ENCODE measurements at regions not wholly inside any gene's neighbourhood (a gene's known extent, or its start where the extent isn't known, plus 50 kb on each side); places are given as distances from the start of the nearest gene placed in this dataset.
A peak's percentile ranks its signal among the peaks of the same experiment; 100 is the strongest.
"Not testable (repeated sequence)": the region's sequence is repeated elsewhere in the genome, so short reads cannot be mapped to it uniquely, and the experiment has no call there.

DNA sequence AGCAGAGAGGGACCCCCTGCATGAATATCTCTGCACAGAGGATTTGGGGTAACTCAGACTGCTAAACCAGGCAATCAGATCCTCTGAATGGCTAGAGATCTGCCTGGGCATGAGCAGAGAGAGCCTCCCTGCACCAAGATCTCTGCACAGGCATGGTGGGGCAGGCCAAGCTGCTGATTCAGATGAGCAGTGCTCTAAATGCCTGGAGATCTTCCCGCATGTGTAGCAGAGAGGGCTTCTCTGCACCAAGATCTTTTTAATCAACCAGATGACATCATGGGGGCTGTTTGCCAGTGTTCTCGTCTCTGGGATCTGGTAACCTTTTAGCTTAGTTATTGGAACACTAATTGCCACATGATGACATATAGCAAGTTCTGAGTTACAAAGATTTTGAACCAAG is 301.3 kb upstream of the GALNT5 start:
- DNase-seq = no peak

DNA sequence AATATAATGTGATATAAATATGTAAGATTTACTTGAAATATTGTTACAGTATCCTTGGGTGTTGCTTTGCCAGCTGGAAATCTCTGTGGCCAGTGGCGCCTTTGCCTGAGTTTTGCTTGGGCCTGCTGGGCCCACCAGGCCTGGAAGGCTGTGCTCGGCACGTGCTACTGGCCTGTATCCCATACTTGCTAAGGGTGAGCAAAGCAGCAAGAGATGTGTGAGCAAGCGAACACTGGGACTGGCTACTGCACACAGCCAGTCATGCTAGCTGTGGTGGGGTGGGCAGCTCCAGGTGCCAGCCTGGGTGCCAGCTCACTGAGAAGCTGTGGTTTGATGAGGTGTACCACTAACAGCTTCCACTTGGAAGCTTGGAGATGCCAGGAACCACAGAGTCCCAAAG is 299.1 kb upstream of the GALNT5 start:
- DNase-seq = no peak

GRCh38 chr2:156959481-156959880 is 298.0 kb upstream of the GALNT5 start:
- no peak for DNase-seq

- DNase-seq = no peak
Observed at GRCh38 chr2:156982615-156983014, 274.9 kb upstream of the GALNT5 start.

DNA sequence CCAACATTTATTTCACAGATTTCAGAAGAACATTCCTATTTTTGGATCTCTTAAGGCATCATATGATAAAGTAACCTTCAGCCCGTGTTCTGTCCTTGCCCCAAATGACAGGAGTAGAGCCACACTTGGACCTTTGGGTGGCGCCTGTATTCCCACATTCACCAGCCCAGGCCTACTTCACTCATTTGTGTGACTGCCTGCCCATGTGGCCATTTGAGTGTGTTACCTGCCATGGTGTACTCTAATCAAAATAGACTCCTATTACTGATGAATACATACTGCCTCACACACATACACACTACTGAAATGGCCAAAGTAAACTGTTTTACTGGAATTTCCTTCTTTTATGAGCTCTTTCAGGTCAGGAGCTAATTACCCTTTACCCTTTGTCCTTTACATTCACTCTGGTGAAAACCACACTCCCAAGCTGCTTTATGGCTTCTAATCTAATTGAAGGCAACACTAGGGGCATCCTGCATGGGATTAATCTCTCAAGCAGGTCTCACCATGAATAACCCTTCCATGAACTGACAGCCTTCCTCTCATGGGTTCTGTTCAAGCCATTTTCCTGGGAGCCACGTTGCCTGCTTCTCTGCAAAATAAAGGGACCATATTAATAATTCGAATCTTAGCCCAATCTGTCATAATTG is 271.0 kb upstream of the GALNT5 start:
- DNase-seq = no peak

- DNase-seq = no peak
Observed at GRCh38 chr2:156999661-157000060, 257.8 kb upstream of the GALNT5 start.

- no peak for DNase-seq
Observed at GRCh38 chr2:157004789-157005188, 252.7 kb upstream of the GALNT5 start.

- no peak for DNase-seq
Observed at GRCh38 chr2:157015015-157015575, 242.4 kb upstream of the GALNT5 start.

GRCh38 chr2:157023264-157023663 is 234.2 kb upstream of the GALNT5 start:
- DNase-seq = not testable (repeated sequence)

GRCh38 chr2:157024129-157024528 is 233.4 kb upstream of the GALNT5 start:
- DNase-seq = no peak

GRCh38 chr2:157032017-157032416 is 225.5 kb upstream of the GALNT5 start:
- no peak for DNase-seq

GRCh38 chr2:157036726-157037125 is 220.8 kb upstream of the GALNT5 start:
- DNase-seq = no peak

GRCh38 chr2:157043786-157044185 is 213.7 kb upstream of the GALNT5 start:
- DNase-seq = no peak

DNA sequence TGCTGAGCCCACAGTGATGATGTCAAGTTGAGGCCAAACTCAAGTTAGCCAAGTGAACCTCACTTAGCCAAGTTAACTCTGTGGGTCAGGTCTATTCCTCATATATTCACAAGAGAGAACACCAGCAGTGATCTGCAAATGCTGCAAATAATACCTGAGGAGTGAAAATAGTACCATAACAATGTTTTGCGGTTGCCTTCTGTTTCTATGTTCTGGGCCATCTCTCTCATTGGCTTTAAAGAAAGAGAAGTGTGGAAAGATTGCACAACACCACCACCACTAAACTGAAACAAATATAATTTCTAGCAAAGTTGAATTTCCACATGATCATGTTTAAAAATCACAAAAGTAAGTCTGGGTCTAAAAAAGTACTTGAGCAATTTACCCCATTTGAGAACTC is 211.1 kb upstream of the GALNT5 start:
- DNase-seq = no peak

- no peak for DNase-seq
Observed at GRCh38 chr2:157052685-157053224, 204.8 kb upstream of the GALNT5 start.

DNA sequence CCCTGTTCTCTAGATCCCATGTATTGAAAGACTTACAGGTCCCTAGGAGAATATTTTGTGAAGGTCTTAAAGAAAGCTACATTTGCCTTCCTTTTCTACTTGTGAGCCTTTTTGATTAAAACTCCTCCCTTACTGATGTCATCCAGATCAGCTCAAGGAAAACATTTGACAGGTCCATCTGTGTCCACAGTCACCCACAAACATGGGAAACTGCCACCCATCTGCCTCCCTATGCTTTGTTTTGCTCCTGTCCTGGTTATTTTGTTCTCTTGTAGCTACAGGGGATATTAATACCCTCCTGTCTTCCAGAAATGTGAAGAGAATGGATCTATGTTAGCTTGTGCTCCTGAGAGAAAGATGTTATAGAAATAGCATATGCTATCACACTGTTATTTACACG is 203.6 kb upstream of the GALNT5 start:
- DNase-seq = peak; percentile 82

DNA sequence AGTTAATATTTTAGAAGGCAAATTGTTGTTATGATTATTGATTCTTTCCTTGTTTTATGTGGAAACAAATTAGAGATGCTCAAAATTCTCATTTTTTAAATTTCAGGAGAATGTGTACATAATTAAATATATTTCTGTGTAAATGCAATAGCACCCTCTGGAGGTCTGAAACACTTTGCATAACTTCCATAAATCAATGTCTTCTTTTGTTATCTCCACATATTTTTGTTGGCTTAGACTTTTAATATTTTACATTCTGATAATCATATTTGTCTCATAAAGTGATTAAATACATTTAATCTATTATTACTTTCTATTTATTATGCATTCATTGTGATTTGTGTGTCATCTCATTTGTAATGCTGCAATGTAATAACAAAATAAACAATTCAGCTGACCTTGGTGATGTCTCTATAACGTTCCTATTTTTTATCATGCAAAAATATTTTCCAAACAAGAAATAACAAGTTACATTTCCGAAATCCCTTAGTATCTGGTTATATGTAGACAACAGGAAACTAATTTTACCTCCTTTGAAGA is 201.8 kb upstream of the GALNT5 start:
- DNase-seq = peak; percentile 56

DNA sequence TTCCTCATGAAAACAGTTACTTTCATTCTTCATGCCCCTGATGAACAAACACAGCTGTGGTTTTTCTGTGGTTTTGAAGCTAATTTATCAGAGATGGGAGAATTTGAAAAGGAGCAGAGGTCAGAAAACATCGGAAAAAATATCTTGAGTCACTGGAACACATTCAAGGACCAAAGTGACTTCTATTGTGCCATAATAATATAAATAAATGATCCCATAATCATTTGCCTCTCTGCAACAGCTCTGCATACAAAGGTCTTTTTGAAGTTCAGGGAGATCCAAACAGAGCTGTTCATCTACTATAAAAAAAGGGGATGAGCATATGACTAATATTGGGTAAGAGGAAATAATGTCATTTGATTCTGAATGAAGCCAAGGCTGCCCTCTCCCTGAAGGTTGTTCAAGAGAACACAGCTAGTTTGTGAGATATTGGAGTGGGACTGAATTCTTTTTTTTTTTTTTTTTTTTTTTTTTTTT is 201.3 kb upstream of the GALNT5 start:
- DNase-seq = no peak

DNA sequence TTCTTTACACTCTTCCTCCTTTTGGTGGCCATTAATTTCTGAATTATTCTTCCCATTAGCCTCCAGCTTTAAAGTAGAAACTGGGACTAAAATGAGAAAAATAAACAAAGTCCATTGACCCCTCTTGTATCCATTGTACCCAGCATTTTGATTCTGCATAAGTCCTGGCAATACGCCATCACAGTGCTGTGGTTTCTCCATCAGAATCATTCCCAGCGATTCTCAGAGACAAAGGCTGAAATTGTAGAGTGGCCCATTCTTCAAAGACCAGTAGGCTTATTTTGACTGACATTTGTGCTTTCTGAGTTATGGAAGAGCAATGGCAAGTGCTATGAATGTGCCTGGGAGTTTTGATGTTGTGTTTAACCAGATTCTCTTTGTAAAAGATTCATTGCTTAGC is 199.3 kb upstream of the GALNT5 start:
- DNase-seq = no peak

- DNase-seq = no peak
Observed at GRCh38 chr2:157059036-157059435, 198.5 kb upstream of the GALNT5 start.

GRCh38 chr2:157061799-157062198 is 195.7 kb upstream of the GALNT5 start:
- DNase-seq = no peak

GRCh38 chr2:157067562-157067961 is 189.9 kb upstream of the GALNT5 start:
- no peak for DNase-seq

DNA sequence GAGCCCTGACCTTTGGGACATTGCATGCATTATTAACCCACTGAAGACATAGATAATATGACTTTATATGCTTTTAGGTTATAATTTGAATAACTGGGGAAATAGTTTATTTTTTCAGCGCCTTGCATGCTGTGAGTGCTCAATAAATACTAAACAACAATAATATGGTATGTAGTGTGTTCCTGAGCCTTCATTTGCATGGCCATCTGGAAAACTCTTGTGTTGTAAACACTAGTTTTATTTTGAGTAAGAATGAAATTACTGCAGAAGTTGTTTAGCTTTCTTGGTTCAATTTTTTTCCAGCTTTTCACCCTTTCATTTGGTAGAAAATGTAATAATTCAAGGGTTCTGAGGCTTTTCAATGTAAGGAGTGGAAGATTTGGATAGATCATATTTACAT is 189.3 kb upstream of the GALNT5 start:
- DNase-seq = no peak

- no peak for DNase-seq
Observed at GRCh38 chr2:157075924-157076323, 181.6 kb upstream of the GALNT5 start.
